HCT116 (cell line): ENCODE measurements at regions not wholly inside any gene's neighbourhood (a gene's known extent, or its start where the extent isn't known, plus 50 kb on each side); places are given as distances from the start of the nearest gene placed in this dataset.
"Not testable (repeated sequence)": the region's sequence is repeated elsewhere in the genome, so short reads cannot be mapped to it uniquely, and the experiment has no call there.

ENCODE experiments used
- ATAC-seq: fragments of 200-7000 bp; cut with Tn5 transposase; 2 replicates; pipeline ENCODE4 v1.9.1; 2020; ENCODE audit warnings: mild to moderate bottlenecking, moderate library complexity
- BruUV-seq: library from RNA; stranded (reverse); fragments of 400-500 nt; replicated peaks from 2 replicates; lab custom pipeline; 2021; lab: Mats Ljungman, UMichigan
- CTCF ChIA-PET: fragments of 300-600 bp; sonication (Branson Sonifier 250); formaldehyde crosslinking; loops from one replicate; lab custom pipeline; 2021; ENCODE audit warnings: antibody characterized with exemption; lab: Charles Lee
- POLR2A ChIA-PET: fragments of 300-600, 350-600 bp; sonication (Branson Sonifier 250); formaldehyde crosslinking; loops from one replicate; lab custom pipeline; 2021; ENCODE audit warnings: antibody characterized with exemption; lab: Charles Lee
- RAD21 ChIA-PET, 2 experiments: fragments of 300-600 bp; sonication (Branson Sonifier 250); formaldehyde crosslinking; loops; one replicate each; lab custom pipeline; 2023; ENCODE audit warnings: low total read pairs in 2 of 2; ENCODE audit not compliant: uncharacterized antibody in 2 of 2, unreplicated experiment in 2 of 2, low non-redundant PET in 1 of 2; lab: Charles Lee
- DNase-seq: peaks from one replicate; pipeline ENCODE4 v3.0.0-alpha.2; 2010; ENCODE audit warnings: low read depth, low spot score
- H2AFZ ChIP-seq: fragments of 200-600 bp; shearing (Covaris generic), sonication (generic); 2 replicates; pipeline ENCODE4 v1.6.1; 2017; ENCODE audit warnings: low read depth, mixed run types, mixed read lengths, antibody characterized with exemption, low read length; ENCODE audit not compliant: poor library complexity, severe bottlenecking
- H3K27ac ChIP-seq: 2 replicates; pipeline ENCODE4 v1.5.1; 2012; ENCODE audit warnings: low read depth, low read length
- H3K27me3 ChIP-seq: fragments of 200-600 bp; sonication (generic); 2 replicates; pipeline ENCODE4 v1.6.1; 2016; ENCODE audit warnings: mixed run types, low read length, mixed read lengths; ENCODE audit not compliant: insufficient read depth
- H3K36me3 ChIP-seq, 2 experiments: fragments of 200-500 bp in 1 of 2; fragments of 200-600 bp in 1 of 2; sonication (Bioruptor generic) in 1 of 2; sonication (generic) in 1 of 2; 2 replicates each; pipeline versions ENCODE4 v1.5.1 to v1.6.1; 2014 to 2016; ENCODE audit warnings: low read length in 2 of 2, inconsistent platforms in 1 of 2, mixed read lengths in 1 of 2, mixed run types in 1 of 2; ENCODE audit not compliant: insufficient read depth in 2 of 2, control insufficient read depth in 1 of 2
- H3K4me1 ChIP-seq, 2 experiments: fragments of 200-600 bp in 1 of 2; sonication (generic) in 1 of 2; 2 replicates each; pipeline versions ENCODE4 v1.5.1 to v1.6.1; 2012 to 2017; ENCODE audit warnings: low read length in 2 of 2, inconsistent platforms in 1 of 2, mild to moderate bottlenecking in 1 of 2, mixed read lengths in 1 of 2, mixed run types in 1 of 2, moderate library complexity in 1 of 2; ENCODE audit not compliant: insufficient read depth in 2 of 2, control insufficient read depth in 1 of 2
- H3K4me2 ChIP-seq: fragments of 200-600 bp; sonication (generic); 2 replicates; pipeline ENCODE4 v1.6.1; 2017; ENCODE audit warnings: mixed run types, low read length, mixed read lengths
- H3K4me3 ChIP-seq, 2 experiments: fragments of 200-600 bp in 1 of 2; sonication (generic) in 1 of 2; replicated peaks in 1 of 2; 2 replicates each; pipeline ENCODE4 v1.5.1; 2011 to 2016; ENCODE audit warnings: low read length in 2 of 2, control low read depth in 1 of 2, low read depth in 1 of 2, mild to moderate bottlenecking in 1 of 2, mixed read lengths in 1 of 2, mixed run types in 1 of 2
- H3K79me2 ChIP-seq: fragments of 200-600 bp; sonication (generic); 2 replicates; pipeline ENCODE4 v1.6.1; 2017; ENCODE audit warnings: mild to moderate bottlenecking, mixed run types, low read length, moderate library complexity, mixed read lengths; ENCODE audit not compliant: insufficient read depth
- H3K9ac ChIP-seq: fragments of 200-600 bp; sonication (generic); 2 replicates; pipeline ENCODE4 v1.6.1; 2016; ENCODE audit warnings: low read length, mixed read lengths
- H3K9me2 ChIP-seq: fragments of 200-600 bp; sonication (generic), shearing (Covaris generic); 2 replicates; pipeline ENCODE4 v1.6.1; 2017; ENCODE audit warnings: mixed run types, mild to moderate bottlenecking, moderate library complexity; ENCODE audit not compliant: insufficient read depth
- H3K9me3 ChIP-seq, 2 experiments: fragments of 200-500 bp in 1 of 2; fragments of 200-600 bp in 1 of 2; sonication (Bioruptor generic) in 1 of 2; sonication (generic) in 1 of 2; 2 replicates each; pipeline ENCODE4 v1.6.1; 2014 to 2017; ENCODE audit warnings: low read length in 2 of 2, mixed read lengths in 2 of 2, inconsistent platforms in 1 of 2, low read depth in 1 of 2, mild to moderate bottlenecking in 1 of 2, mixed run types in 1 of 2, moderate library complexity in 1 of 2; ENCODE audit not compliant: control insufficient read depth in 1 of 2, insufficient read depth in 1 of 2
- H4K20me1 ChIP-seq: fragments of 200-600 bp; sonication (generic), shearing (Covaris generic); 2 replicates; pipeline ENCODE4 v1.6.1; 2017; ENCODE audit warnings: mixed run types, mild to moderate bottlenecking, moderate library complexity; ENCODE audit not compliant: insufficient read depth
- FOSL1 ChIP-seq: IDR thresholded peaks from 2 replicates; pipeline ENCODE4 v1.6.1; 2012; ENCODE audit warnings: low read depth
- intact Hi-C: fragments of 100-400 bp; cut with micrococcal nuclease; formaldehyde crosslinking; loops from 2 replicates; pipeline ENCODE4 v1.10.0; 2022

- H3K9me2 ChIP-seq, BruUV-seq, intact Hi-C loops, H3K9me3 ChIP-seq, H4K20me1 ChIP-seq, H3K4me3 ChIP-seq, H3K27me3 ChIP-seq, RAD21 ChIA-PET, H3K36me3 ChIP-seq: not testable (repeated sequence)
- CTCF ChIA-PET: interaction anchor here (1.0 kb wide), 1 partner anchor 34 kb away, joined by 3 read pairs; no protein-coding TSS in a partner anchor
- peak; percentile 41; the same call in 1 of the 2 replicates for TF ChIP-seq FOSL1
- TF ChIP-seq, all 23 proteins: peak for 1; not testable (repeated sequence) for 22
- H3K27ac ChIP-seq, ATAC-seq, H3K4me1 ChIP-seq, DNase-seq, H3K79me2 ChIP-seq, H3K4me2 ChIP-seq, POLR2A ChIA-PET, H2AFZ ChIP-seq, H3K9ac ChIP-seq: not testable (repeated sequence)
Measured at GRCh38 chr2:210365475-210365874, 50.5 kb upstream of the MYL1 start.
